Right atrium auricular region (tissue), 2 donors: ENCODE measurements at regions not wholly inside any gene's neighbourhood (a gene's known extent, or its start where the extent isn't known, plus 50 kb on each side); places are given as distances from the start of the nearest gene placed in this dataset.

Experiments used
- DNase-seq: peaks from one replicate; pipeline ENCODE4 v3.0.0-alpha.2; 2019; ENCODE audit warnings: low spot score
- H3K27ac ChIP-seq, 2 donors: fragments of 200-600 bp; sonication (generic); 1 replicate in 1 of 2; 2 replicates in 1 of 2; pipeline ENCODE4 v1.5.1; 2016 to 2019
- H3K27me3 ChIP-seq, 2 donors: fragments of 200-600 bp; sonication (generic); one replicate each; pipeline versions ENCODE4 v1.5.1 to v1.6.0; 2017 to 2019
- H3K36me3 ChIP-seq: fragments of 200-600 bp; sonication (generic); one replicate; pipeline ENCODE4 v1.5.1; 2016
- H3K4me1 ChIP-seq, 2 donors: fragments of 200-600 bp; sonication (generic); one replicate each; pipeline versions ENCODE4 v1.5.1 to v1.6.0; 2017 to 2019
- H3K4me3 ChIP-seq, 2 donors: fragments of 200-600 bp; sonication (generic); 1 replicate in 1 of 2; 2 replicates in 1 of 2; pipeline ENCODE4 v1.5.1; 2017 to 2019; ENCODE audit warnings: mild to moderate bottlenecking in 1 of 2, moderate library complexity in 1 of 2
- H3K9me3 ChIP-seq, 2 donors: fragments of 200-600 bp; sonication (generic); one replicate each; pipeline ENCODE4 v1.5.1; 2019
- CTCF ChIP-seq, 2 donors: fragments of 200-600 bp; sonication (generic); IDR thresholded peaks; one replicate each; pipeline ENCODE4 v1.5.1; 2019; ENCODE audit warnings: antibody characterized with exemption in 2 of 2

- TF ChIP-seq CTCF (IDR thresholded peaks at IDR 0.05) = no peak
- Histone ChIP-seq H3K4me3 (no peak overlapping the region), H3K27ac (no peak overlapping the region), H3K27me3 (no peaks in the 10 kb centered on the region), H3K4me1 (no peaks in the 10 kb centered on the region), H3K36me3 (no peaks in the 10 kb centered on the region), H3K9me3 (no peaks in the 10 kb centered on the region)
- no peak for DNase-seq
These were observed 78.3 kb upstream of the ADAMTS16 start for GRCh38 chr5:5061836-5062235.

GRCh38 chr5:5062525-5063302, 77.4 kb upstream of the ADAMTS16 start:
- DNase-seq = no peak
- Histone ChIP-seq H3K27me3 (no peaks in the 10 kb centered on the region), H3K4me3 (no peak overlapping the region), H3K36me3 (no peaks in the 10 kb centered on the region), H3K9me3 (no peaks in the 10 kb centered on the region), H3K27ac (no peak overlapping the region), H3K4me1 (no peaks in the 10 kb centered on the region)
- no peak for TF ChIP-seq CTCF (IDR thresholded peaks at IDR 0.05)

- Histone ChIP-seq H3K27ac (no peak overlapping the region), H3K4me1 (no peaks in the 10 kb centered on the region), H3K27me3 (no peaks in the 10 kb centered on the region), H3K4me3 (no peak overlapping the region), H3K9me3 (no peaks in the 10 kb centered on the region), H3K36me3 (no peaks in the 10 kb centered on the region)
- TF ChIP-seq CTCF (IDR thresholded peaks at IDR 0.05) = no peak
- no peak for DNase-seq
These were observed 76.6 kb upstream of the ADAMTS16 start for GRCh38 chr5:5063533-5063953.

- no peaks in the 10 kb centered on the region for H3K27me3 ChIP-seq
- no peaks in the 10 kb centered on the region for H3K36me3 ChIP-seq
- no peak overlapping the region for H3K27ac ChIP-seq
- no peaks in the 10 kb centered on the region for H3K9me3 ChIP-seq
- DNase-seq = no peak
- H3K4me1 ChIP-seq = no peaks in the 10 kb centered on the region
- no peak overlapping the region for H3K4me3 ChIP-seq
- no peak for TF ChIP-seq CTCF (IDR thresholded peaks at IDR 0.05)
These were observed 74.7 kb upstream of the ADAMTS16 start for GRCh38 chr5:5065472-5065871.

GRCh38 chr5:5066276-5067186, 73.6 kb upstream of the ADAMTS16 start:
- Histone ChIP-seq H3K9me3 (no peaks in the 10 kb centered on the region), H3K36me3 (no peaks in the 10 kb centered on the region), H3K27ac (no peak overlapping the region), H3K4me1 (no peaks in the 10 kb centered on the region), H3K27me3 (no peaks in the 10 kb centered on the region), H3K4me3 (no peak overlapping the region)
- no peak for TF ChIP-seq CTCF (IDR thresholded peaks at IDR 0.05)
- no peak for DNase-seq
